ENCODE measurements at regions not wholly inside any gene's neighbourhood (a gene's known extent, or its start where the extent isn't known, plus 50 kb on each side); places are given as distances from the start of the nearest gene placed in this dataset.

- no peak for ATAC-seq (ENCODE audit: low FRiP score in 2 of 2)
Observed at GRCh38 chr2:234628953-234629352, 132.1 kb upstream of the ARL4C start.

GRCh38 chr2:234627308-234627707 lies 130.4 kb upstream of the ARL4C start:
- DNase-seq (no peak), ATAC-seq (ENCODE audit: low FRiP score in 2 of 2) (no peak)
- WGBS, 2 donors: 57 to 58% methylated on average over 2 of the region's 2 CpGs
- H3K9me3 ChIP-seq: no peaks in the 10 kb centered on the region
- H3K27me3 ChIP-seq: no peaks in the 10 kb centered on the region
- H3K4me1 ChIP-seq: no peaks in the 10 kb centered on the region
- no peak overlapping the region for H3K4me3 ChIP-seq
- TF ChIP-seq, protein P1, sequence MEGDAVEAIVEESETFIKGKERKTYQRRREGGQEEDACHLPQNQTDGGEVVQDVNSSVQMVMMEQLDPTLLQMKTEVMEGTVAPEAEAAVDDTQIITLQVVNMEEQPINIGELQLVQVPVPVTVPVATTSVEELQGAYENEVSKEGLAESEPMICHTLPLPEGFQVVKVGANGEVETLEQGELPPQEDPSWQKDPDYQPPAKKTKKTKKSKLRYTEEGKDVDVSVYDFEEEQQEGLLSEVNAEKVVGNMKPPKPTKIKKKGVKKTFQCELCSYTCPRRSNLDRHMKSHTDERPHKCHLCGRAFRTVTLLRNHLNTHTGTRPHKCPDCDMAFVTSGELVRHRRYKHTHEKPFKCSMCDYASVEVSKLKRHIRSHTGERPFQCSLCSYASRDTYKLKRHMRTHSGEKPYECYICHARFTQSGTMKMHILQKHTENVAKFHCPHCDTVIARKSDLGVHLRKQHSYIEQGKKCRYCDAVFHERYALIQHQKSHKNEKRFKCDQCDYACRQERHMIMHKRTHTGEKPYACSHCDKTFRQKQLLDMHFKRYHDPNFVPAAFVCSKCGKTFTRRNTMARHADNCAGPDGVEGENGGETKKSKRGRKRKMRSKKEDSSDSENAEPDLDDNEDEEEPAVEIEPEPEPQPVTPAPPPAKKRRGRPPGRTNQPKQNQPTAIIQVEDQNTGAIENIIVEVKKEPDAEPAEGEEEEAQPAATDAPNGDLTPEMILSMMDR (IDR thresholded peaks at IDR 0.05): no peak
- TF ChIP-seq POLR2AphosphoS5 (IDR thresholded peaks at IDR 0.05) (no peak), POLR2A (IDR thresholded peaks at IDR 0.05) (no peak), EP300 (IDR thresholded peaks at IDR 0.05) (no peak)
- no peak overlapping the region for H3K27ac ChIP-seq
- no peaks in the 10 kb centered on the region for H3K36me3 ChIP-seq

More at GRCh38 chr2:234628953-234629352, 132.1 kb upstream of the ARL4C start:
- DNase-seq: no peak
- no peak for TF ChIP-seq EP300 (IDR thresholded peaks at IDR 0.05)
- TF ChIP-seq, protein P1 (IDR thresholded peaks at IDR 0.05): no peak
- TF ChIP-seq POLR2AphosphoS5 (IDR thresholded peaks at IDR 0.05): no peak
- no peak for TF ChIP-seq POLR2A (IDR thresholded peaks at IDR 0.05)
- H3K4me3 ChIP-seq: no peak overlapping the region
- H3K27ac ChIP-seq: no peak overlapping the region
- no peaks in the 10 kb centered on the region for H3K4me1 ChIP-seq
- 70 to 74% methylated on average over 5 of the region's 5 CpGs for WGBS, 2 donors
- H3K9me3 ChIP-seq: no peaks in the 10 kb centered on the region
- H3K27me3 ChIP-seq: no peaks in the 10 kb centered on the region
- H3K36me3 ChIP-seq: no peaks in the 10 kb centered on the region

DNA sequence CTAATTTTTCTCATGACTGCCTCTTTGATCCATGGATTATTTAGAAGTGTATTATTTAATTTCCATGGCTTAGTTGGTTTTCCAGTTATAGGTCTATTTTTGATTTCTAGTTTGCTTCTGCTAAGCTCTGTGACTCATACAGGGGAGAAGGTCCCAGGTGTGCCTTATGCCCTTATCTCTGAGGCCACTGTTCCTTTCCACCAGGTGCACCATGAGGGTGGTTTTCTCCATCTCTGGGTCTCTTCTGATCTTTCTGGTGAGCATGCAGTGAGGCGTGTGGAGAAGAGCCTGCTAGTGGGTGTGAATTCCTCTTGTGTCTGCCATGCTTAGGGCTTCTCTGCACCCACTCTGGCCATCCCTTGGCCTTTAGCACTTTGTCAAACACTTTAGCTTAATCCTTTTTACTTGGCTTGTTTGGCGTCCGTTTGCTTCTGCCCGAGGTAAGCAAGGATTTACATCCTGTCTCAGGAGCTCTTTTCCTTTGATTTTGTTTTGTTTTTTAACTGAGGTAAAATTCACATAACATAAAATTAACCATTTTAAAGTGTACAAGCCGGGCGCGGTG lies 129.8 kb upstream of the ARL4C start:
- Histone ChIP-seq H3K27ac (no peak overlapping the region), H3K4me1 (no peaks in the 10 kb centered on the region), H3K27me3 (no peaks in the 10 kb centered on the region), H3K4me3 (no peak overlapping the region), H3K9me3 (no peaks in the 10 kb centered on the region), H3K36me3 (no peaks in the 10 kb centered on the region)
- no peak for TF ChIP-seq POLR2AphosphoS5 (IDR thresholded peaks at IDR 0.05)
- TF ChIP-seq POLR2A (IDR thresholded peaks at IDR 0.05): no peak
- TF ChIP-seq EP300 (IDR thresholded peaks at IDR 0.05): no peak
- TF ChIP-seq, protein P1 (IDR thresholded peaks at IDR 0.05): no peak
- 80 to 81% methylated on average over 7 of the region's 7 CpGs for WGBS, 2 donors
- no peak for ATAC-seq (ENCODE audit: low FRiP score in 2 of 2)
- DNase-seq: no peak

DNA sequence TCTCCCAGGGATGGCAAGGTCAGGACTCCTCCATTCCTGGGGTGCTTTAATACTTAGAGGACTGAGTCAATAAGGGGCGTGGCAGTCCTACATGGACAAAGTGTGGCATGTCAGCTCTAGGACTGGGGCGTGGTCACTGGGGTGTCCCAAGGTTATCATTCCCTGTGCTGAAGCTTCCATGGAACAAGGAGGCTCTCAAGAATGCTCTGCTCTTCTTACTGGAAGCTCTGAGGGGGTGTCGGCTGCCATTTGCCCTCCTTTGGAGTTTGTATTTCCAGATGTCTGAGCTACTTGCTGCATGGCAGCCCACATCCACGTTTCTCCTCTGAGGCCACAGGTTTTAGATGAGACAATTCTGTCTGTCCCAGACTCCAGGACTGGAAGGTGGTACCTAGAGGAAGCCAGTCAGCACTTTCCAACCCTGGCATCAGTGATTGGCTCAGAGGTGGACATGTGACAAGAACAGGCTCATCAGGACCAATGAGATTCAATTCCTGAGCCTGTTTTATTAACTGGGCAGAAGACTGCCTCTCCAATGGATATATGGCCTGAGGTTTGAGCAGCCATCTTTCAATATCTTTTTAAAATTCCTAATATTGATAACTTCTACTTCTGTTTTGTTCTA lies 128.9 kb upstream of the ARL4C start:
- Histone ChIP-seq H3K4me3 (no peak overlapping the region), H3K27ac (no peak overlapping the region), H3K9me3 (no peaks in the 10 kb centered on the region), H3K4me1 (no peaks in the 10 kb centered on the region), H3K36me3 (no peaks in the 10 kb centered on the region), H3K27me3 (no peaks in the 10 kb centered on the region)
- DNase-seq: no peak
- TF ChIP-seq POLR2AphosphoS5 (IDR thresholded peaks at IDR 0.05) (no peak), POLR2A (IDR thresholded peaks at IDR 0.05) (no peak), EP300 (IDR thresholded peaks at IDR 0.05) (no peak)
- TF ChIP-seq, protein P1 (IDR thresholded peaks at IDR 0.05): no peak
- 55 to 74% methylated on average over 3 to 4 of the region's 4 CpGs for WGBS, 2 donors
- no peak for ATAC-seq (ENCODE audit: low FRiP score in 2 of 2)

- Histone ChIP-seq H3K4me3 (no peak overlapping the region), H3K27me3 (no peaks in the 10 kb centered on the region), H3K27ac (no peak overlapping the region), H3K4me1 (no peaks in the 10 kb centered on the region), H3K36me3 (no peaks in the 10 kb centered on the region), H3K9me3 (no peaks in the 10 kb centered on the region)
- TF ChIP-seq EP300 (IDR thresholded peaks at IDR 0.05) (no peak), POLR2A (IDR thresholded peaks at IDR 0.05) (no peak), POLR2AphosphoS5 (IDR thresholded peaks at IDR 0.05) (no peak)
- TF ChIP-seq, protein P1 (IDR thresholded peaks at IDR 0.05): no peak
- whole genome bisulfite sequencing, 2 donors: 73 to 90% methylated on average over 3 to 5 of the region's 5 CpGs
- ATAC-seq (ENCODE audit: low FRiP score in 2 of 2) (peak in 1 of 2 donors; percentile 27), DNase-seq (no peak)
Observed at GRCh38 chr2:234623521-234623991, 126.7 kb upstream of the ARL4C start.
